HepG2 (cell line): ENCODE measurements at regions not wholly inside any gene's neighbourhood (a gene's known extent, or its start where the extent isn't known, plus 50 kb on each side); places are given as distances from the start of the nearest gene placed in this dataset.

Source experiments
- BRD4 ChIP-seq: sonication (generic); formaldehyde crosslinking; IDR thresholded peaks from 2 replicates; pipeline ENCODE4 v1.4.0; 2020; ENCODE audit warnings: missing genetic modification reagents
- CHD4 ChIP-seq: fragments of 200-600 bp; sonication (generic); IDR thresholded peaks from 2 replicates; pipeline ENCODE4 v1.7.0; 2017; ENCODE audit warnings: mild to moderate bottlenecking, low read length, borderline replicate concordance
- ELF1 ChIP-seq: sonication (generic); formaldehyde crosslinking; IDR thresholded peaks from 2 replicates; pipeline ENCODE4 v1.4.0; 2020; ENCODE audit warnings: missing genetic modification reagents
- ELF3 ChIP-seq: IDR thresholded peaks from 2 replicates; pipeline ENCODE4 v1.6.1; 2016; ENCODE audit warnings: missing genetic modification reagents, missing compliant biosample characterization
- GATA4 ChIP-seq: sonication (generic); IDR thresholded peaks from 2 replicates; pipeline ENCODE4 v1.6.1; 2016; ENCODE audit warnings: antibody characterized with exemption, low read depth, borderline replicate concordance
- GATAD2A ChIP-seq: IDR thresholded peaks from 2 replicates; pipeline ENCODE4 v1.6.1; 2016
- HOXD1 ChIP-seq: sonication (generic); formaldehyde crosslinking; IDR thresholded peaks from 2 replicates; pipeline ENCODE4 v1.5.0; 2020; ENCODE audit warnings: missing genetic modification reagents
- KMT2A ChIP-seq: sonication (generic); formaldehyde crosslinking; IDR thresholded peaks from 2 replicates; pipeline ENCODE4 v1.4.0; 2020; ENCODE audit warnings: missing genetic modification reagents
- PHF8 ChIP-seq: sonication (generic); formaldehyde crosslinking; IDR thresholded peaks from 2 replicates; pipeline ENCODE4 v1.5.0; 2020; ENCODE audit warnings: missing genetic modification reagents
- XBP1 ChIP-seq: sonication (generic); formaldehyde crosslinking; IDR thresholded peaks from 2 replicates; pipeline ENCODE4 v1.5.0; 2020; ENCODE audit warnings: missing genetic modification reagents
- ZBTB20 ChIP-seq: sonication (generic); formaldehyde crosslinking; IDR thresholded peaks from 2 replicates; pipeline ENCODE4 v1.8.1; 2023; ENCODE audit warnings: missing genetic modification reagents, low read depth, mild to moderate bottlenecking, borderline replicate concordance
- ZFP41 ChIP-seq: sonication (generic); formaldehyde crosslinking; IDR thresholded peaks from 2 replicates; pipeline ENCODE4 v1.4.0; 2020; ENCODE audit warnings: mild to moderate bottlenecking, missing genetic modification reagents, borderline replicate concordance
- ZNF12 ChIP-seq: sonication (generic); formaldehyde crosslinking; IDR thresholded peaks from 2 replicates; pipeline ENCODE4 v1.5.0; 2020; ENCODE audit warnings: missing genetic modification reagents
- ZNF121 ChIP-seq: sonication (generic); formaldehyde crosslinking; IDR thresholded peaks from 2 replicates; pipeline ENCODE4 v1.5.0; 2020; ENCODE audit warnings: mild to moderate bottlenecking, missing genetic modification reagents
- ZNF263 ChIP-seq: sonication (generic); formaldehyde crosslinking; IDR thresholded peaks from 2 replicates; pipeline ENCODE4 v1.4.0; 2020; ENCODE audit warnings: missing genetic modification reagents
- ZNF276 ChIP-seq: sonication (generic); formaldehyde crosslinking; IDR thresholded peaks from 2 replicates; pipeline ENCODE4 v1.4.0; 2020; ENCODE audit warnings: mild to moderate bottlenecking, low read depth, missing genetic modification reagents
- ZNF441 ChIP-seq: sonication (generic); formaldehyde crosslinking; IDR thresholded peaks from 2 replicates; pipeline ENCODE4 v1.7.0; 2021; ENCODE audit warnings: missing genetic modification reagents, borderline replicate concordance
- ZNF550 ChIP-seq: sonication (generic); formaldehyde crosslinking; IDR thresholded peaks from 2 replicates; pipeline ENCODE4 v1.4.0; 2020; ENCODE audit warnings: mild to moderate bottlenecking, missing genetic modification reagents, borderline replicate concordance
- ZNF703 ChIP-seq: sonication (generic); formaldehyde crosslinking; IDR thresholded peaks from 2 replicates; pipeline ENCODE4 v1.5.1; 2020; ENCODE audit warnings: missing genetic modification reagents, mild to moderate bottlenecking, moderate library complexity, borderline replicate concordance
- TF ChIP-seq, protein P1 (sequence below): sonication (generic); formaldehyde crosslinking; IDR thresholded peaks from 2 replicates; pipeline ENCODE4 v1.5.1; 2020; ENCODE audit warnings: mild to moderate bottlenecking, moderate library complexity, missing genetic modification reagents
- TF ChIP-seq, protein P2 (sequence below): sonication (generic); formaldehyde crosslinking; IDR thresholded peaks from 2 replicates; pipeline ENCODE4 v1.4.0; 2020; ENCODE audit warnings: missing genetic modification reagents, borderline replicate concordance
- TF ChIP-seq, protein P3 (sequence below): sonication (generic); formaldehyde crosslinking; IDR thresholded peaks from 2 replicates; pipeline ENCODE4 v1.5.0; 2020; ENCODE audit warnings: missing genetic modification reagents
- TF ChIP-seq, protein P4 (sequence below): sonication (generic); formaldehyde crosslinking; IDR thresholded peaks from 2 replicates; pipeline ENCODE4 v1.4.0; 2020; ENCODE audit warnings: missing genetic modification reagents

DNA sequence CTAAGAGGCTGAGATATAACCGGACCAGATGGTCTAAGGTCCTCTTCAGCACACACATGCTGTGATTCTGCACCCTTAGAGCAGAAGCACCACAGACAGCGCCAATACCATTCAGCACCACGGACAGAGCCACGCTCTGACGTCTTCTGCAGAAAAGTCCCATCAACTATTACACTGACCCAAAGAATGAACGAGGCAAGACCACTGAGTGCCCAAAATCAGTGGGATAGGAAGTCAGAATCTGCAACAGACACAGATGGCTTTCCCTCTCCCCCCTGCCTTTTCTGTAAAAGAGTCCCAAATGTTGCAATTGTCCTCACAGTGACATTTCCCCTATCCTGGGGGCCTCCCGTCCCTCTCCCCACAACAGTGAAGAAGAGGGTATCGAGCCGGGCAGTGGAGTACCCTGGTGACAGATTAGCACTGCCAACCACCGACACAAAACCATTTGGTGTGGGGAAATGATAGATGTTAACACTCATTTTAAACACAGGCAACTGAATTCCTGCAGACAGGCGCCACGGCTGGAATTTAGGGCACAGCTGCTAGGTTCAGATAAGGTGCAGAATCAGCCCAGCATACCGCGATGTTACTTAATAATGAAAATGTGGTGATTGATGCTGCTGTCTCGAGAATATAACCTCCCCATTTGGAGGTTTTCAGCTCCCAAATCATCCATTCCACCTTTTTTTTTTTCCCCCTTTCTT is 66.6 kb upstream of the CTNNBL1 start (continued):
- TF ChIP-seq ZBTB20 (peak; percentile 98; the same call in 1 of the 2 replicates), CHD4 (no peak), ZNF276 (CRISPR knock-in tag) (peak; percentile 95), KMT2A (CRISPR knock-in tag) (peak; percentile 94), ELF3 (CRISPR knock-in tag) (peak; percentile 98), HOXD1 (CRISPR knock-in tag) (peak; percentile 99), GATAD2A (CRISPR knock-in tag) (peak; percentile 94), ELF1 (CRISPR knock-in tag) (peak; percentile 74), ZNF263 (CRISPR knock-in tag) (peak; percentile 92), ZNF703 (CRISPR knock-in tag) (peak; percentile 98; the same call in 1 of the 2 replicates), ZFP41 (peak; percentile 98), ZNF12 (CRISPR knock-in tag) (peak; percentile 99), XBP1 (CRISPR knock-in tag) (peak; percentile 99), ZNF550 (no peak), PHF8 (CRISPR knock-in tag) (peak; percentile 66), ZNF441 (CRISPR knock-in tag) (peak; percentile 99), BRD4 (CRISPR knock-in tag) (no peak), GATA4 (no peak), ZNF121 (CRISPR knock-in tag) (peak; percentile 59; the same call in 1 of the 2 replicates)
- TF ChIP-seq, protein P1, sequence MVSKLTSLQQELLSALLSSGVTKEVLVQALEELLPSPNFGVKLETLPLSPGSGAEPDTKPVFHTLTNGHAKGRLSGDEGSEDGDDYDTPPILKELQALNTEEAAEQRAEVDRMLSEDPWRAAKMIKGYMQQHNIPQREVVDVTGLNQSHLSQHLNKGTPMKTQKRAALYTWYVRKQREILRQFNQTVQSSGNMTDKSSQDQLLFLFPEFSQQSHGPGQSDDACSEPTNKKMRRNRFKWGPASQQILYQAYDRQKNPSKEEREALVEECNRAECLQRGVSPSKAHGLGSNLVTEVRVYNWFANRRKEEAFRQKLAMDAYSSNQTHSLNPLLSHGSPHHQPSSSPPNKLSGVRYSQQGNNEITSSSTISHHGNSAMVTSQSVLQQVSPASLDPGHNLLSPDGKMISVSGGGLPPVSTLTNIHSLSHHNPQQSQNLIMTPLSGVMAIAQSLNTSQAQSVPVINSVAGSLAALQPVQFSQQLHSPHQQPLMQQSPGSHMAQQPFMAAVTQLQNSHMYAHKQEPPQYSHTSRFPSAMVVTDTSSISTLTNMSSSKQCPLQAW, result peak; percentile 53; the same call in 1 of the 2 replicates
- TF ChIP-seq, protein P2, sequence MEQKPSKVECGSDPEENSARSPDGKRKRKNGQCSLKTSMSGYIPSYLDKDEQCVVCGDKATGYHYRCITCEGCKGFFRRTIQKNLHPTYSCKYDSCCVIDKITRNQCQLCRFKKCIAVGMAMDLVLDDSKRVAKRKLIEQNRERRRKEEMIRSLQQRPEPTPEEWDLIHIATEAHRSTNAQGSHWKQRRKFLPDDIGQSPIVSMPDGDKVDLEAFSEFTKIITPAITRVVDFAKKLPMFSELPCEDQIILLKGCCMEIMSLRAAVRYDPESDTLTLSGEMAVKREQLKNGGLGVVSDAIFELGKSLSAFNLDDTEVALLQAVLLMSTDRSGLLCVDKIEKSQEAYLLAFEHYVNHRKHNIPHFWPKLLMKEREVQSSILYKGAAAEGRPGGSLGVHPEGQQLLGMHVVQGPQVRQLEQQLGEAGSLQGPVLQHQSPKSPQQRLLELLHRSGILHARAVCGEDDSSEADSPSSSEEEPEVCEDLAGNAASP, result peak; percentile 99
- TF ChIP-seq, protein P3, sequence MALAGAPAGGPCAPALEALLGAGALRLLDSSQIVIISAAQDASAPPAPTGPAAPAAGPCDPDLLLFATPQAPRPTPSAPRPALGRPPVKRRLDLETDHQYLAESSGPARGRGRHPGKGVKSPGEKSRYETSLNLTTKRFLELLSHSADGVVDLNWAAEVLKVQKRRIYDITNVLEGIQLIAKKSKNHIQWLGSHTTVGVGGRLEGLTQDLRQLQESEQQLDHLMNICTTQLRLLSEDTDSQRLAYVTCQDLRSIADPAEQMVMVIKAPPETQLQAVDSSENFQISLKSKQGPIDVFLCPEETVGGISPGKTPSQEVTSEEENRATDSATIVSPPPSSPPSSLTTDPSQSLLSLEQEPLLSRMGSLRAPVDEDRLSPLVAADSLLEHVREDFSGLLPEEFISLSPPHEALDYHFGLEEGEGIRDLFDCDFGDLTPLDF (CRISPR knock-in tag), result peak; percentile 95
- TF ChIP-seq, protein P4, sequence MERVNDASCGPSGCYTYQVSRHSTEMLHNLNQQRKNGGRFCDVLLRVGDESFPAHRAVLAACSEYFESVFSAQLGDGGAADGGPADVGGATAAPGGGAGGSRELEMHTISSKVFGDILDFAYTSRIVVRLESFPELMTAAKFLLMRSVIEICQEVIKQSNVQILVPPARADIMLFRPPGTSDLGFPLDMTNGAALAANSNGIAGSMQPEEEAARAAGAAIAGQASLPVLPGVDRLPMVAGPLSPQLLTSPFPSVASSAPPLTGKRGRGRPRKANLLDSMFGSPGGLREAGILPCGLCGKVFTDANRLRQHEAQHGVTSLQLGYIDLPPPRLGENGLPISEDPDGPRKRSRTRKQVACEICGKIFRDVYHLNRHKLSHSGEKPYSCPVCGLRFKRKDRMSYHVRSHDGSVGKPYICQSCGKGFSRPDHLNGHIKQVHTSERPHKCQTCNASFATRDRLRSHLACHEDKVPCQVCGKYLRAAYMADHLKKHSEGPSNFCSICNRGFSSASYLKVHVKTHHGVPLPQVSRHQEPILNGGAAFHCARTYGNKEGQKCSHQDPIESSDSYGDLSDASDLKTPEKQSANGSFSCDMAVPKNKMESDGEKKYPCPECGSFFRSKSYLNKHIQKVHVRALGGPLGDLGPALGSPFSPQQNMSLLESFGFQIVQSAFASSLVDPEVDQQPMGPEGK (CRISPR knock-in tag), result peak; percentile 95
